ENCODE measurements at regions not wholly inside any gene's neighbourhood (a gene's known extent, or its start where the extent isn't known, plus 50 kb on each side); places are given as distances from the start of the nearest gene placed in this dataset.

GRCh38 chr13:34276764-34277163 lies 458.8 kb downstream of the RFC3 start:
- TF ChIP-seq, protein P1, sequence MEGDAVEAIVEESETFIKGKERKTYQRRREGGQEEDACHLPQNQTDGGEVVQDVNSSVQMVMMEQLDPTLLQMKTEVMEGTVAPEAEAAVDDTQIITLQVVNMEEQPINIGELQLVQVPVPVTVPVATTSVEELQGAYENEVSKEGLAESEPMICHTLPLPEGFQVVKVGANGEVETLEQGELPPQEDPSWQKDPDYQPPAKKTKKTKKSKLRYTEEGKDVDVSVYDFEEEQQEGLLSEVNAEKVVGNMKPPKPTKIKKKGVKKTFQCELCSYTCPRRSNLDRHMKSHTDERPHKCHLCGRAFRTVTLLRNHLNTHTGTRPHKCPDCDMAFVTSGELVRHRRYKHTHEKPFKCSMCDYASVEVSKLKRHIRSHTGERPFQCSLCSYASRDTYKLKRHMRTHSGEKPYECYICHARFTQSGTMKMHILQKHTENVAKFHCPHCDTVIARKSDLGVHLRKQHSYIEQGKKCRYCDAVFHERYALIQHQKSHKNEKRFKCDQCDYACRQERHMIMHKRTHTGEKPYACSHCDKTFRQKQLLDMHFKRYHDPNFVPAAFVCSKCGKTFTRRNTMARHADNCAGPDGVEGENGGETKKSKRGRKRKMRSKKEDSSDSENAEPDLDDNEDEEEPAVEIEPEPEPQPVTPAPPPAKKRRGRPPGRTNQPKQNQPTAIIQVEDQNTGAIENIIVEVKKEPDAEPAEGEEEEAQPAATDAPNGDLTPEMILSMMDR (conservative IDR thresholded peaks at IDR 0.05) = no peak
- TF ChIP-seq EZH2 (IDR thresholded peaks at IDR 0.05; ENCODE audit: low read depth) = no peak
